ENCODE measurements at regions not wholly inside any gene's neighbourhood (a gene's known extent, or its start where the extent isn't known, plus 50 kb on each side); places are given as distances from the start of the nearest gene placed in this dataset.

DNA sequence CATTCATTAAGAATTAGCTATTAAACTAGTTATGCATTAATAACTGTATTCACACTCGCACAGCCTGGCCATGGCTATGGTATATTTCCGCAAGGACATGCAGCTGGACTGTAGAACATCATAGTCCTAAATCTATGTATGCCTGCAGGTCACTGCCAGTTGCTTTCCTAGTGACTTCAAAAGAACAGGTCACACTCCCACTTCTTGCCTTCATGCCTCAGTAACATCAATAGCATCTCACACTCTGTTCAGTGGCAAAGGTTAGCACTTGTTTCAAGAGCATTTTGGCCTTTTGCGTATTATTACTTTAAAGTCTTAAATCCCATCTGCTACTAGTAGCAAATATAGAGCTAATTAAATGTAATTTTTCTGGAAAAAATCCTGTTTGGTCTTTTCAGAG is 131.4 kb upstream of the DCC start:
- TF ChIP-seq CREB1 (IDR thresholded peaks at IDR 0.05) (no peak), POLR2A (IDR thresholded peaks at IDR 0.05; ENCODE audit: control extremely low read depth in 1 of 2, low read depth in 2 of 2, low read length in 2 of 2) (no peak), POLR2AphosphoS5 (IDR thresholded peaks at IDR 0.05; ENCODE audit: low read depth, low read length) (no peak), CHD1 (IDR thresholded peaks at IDR 0.05; ENCODE audit: low read depth, low read length) (no peak), SRF (IDR thresholded peaks at IDR 0.05; ENCODE audit: low read depth, low read length) (no peak), HDAC2 (IDR thresholded peaks at IDR 0.05; ENCODE audit: borderline replicate concordance in 1 of 2, low read depth in 2 of 2, low read length in 2 of 2) (no peak), YY1 (IDR thresholded peaks at IDR 0.05; ENCODE audit: low read depth, low read length) (no peak), CHD2 (IDR thresholded peaks at IDR 0.05; ENCODE audit: low read length) (no peak)
- TF ChIP-seq, protein P1, sequence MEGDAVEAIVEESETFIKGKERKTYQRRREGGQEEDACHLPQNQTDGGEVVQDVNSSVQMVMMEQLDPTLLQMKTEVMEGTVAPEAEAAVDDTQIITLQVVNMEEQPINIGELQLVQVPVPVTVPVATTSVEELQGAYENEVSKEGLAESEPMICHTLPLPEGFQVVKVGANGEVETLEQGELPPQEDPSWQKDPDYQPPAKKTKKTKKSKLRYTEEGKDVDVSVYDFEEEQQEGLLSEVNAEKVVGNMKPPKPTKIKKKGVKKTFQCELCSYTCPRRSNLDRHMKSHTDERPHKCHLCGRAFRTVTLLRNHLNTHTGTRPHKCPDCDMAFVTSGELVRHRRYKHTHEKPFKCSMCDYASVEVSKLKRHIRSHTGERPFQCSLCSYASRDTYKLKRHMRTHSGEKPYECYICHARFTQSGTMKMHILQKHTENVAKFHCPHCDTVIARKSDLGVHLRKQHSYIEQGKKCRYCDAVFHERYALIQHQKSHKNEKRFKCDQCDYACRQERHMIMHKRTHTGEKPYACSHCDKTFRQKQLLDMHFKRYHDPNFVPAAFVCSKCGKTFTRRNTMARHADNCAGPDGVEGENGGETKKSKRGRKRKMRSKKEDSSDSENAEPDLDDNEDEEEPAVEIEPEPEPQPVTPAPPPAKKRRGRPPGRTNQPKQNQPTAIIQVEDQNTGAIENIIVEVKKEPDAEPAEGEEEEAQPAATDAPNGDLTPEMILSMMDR (IDR thresholded peaks at IDR 0.05; ENCODE audit: control extremely low read depth in 1 of 3, insufficient read depth in 1 of 3, low read depth in 1 of 3, low read length in 3 of 3): no peak
- TF ChIP-seq, protein P2, sequence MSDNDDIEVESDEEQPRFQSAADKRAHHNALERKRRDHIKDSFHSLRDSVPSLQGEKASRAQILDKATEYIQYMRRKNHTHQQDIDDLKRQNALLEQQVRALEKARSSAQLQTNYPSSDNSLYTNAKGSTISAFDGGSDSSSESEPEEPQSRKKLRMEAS (IDR thresholded peaks at IDR 0.05): no peak
